HUES6 (cell line): ENCODE measurements at regions not wholly inside any gene's neighbourhood (a gene's known extent, or its start where the extent isn't known, plus 50 kb on each side); places are given as distances from the start of the nearest gene placed in this dataset.

Experiments used
- H3K27ac ChIP-seq: 2 replicates; pipeline ENCODE4 v1.7.0; 2013; ENCODE audit warnings: low read depth, mild to moderate bottlenecking, low read length, inconsistent platforms
- H3K27me3 ChIP-seq: 2 replicates; pipeline ENCODE4 v1.6.1; 2013; ENCODE audit warnings: low read length; ENCODE audit not compliant: control insufficient read depth, insufficient read depth
- H3K36me3 ChIP-seq: 2 replicates; pipeline ENCODE4 v1.6.1; 2013; ENCODE audit warnings: low read length; ENCODE audit not compliant: control insufficient read depth, insufficient read depth
- H3K4me1 ChIP-seq: 2 replicates; pipeline ENCODE4 v1.6.1; 2013; ENCODE audit warnings: low read length; ENCODE audit not compliant: control insufficient read depth, insufficient read depth
- H3K4me3 ChIP-seq: 2 replicates; pipeline ENCODE4 v1.5.1; 2013; ENCODE audit warnings: low read depth, low read length
- H3K9ac ChIP-seq: one replicate; pipeline ENCODE4 v1.6.1; 2013; ENCODE audit warnings: mild to moderate bottlenecking, low read length
- H3K9me3 ChIP-seq: 2 replicates; pipeline ENCODE4 v1.6.1; 2013; ENCODE audit warnings: low read depth, low read length; ENCODE audit not compliant: control insufficient read depth, insufficient read depth

GRCh38 chr13:24629320-24629719 lies 50.9 kb upstream of the ATP12A start:
- Histone ChIP-seq H3K9ac (no peak overlapping the region), H3K4me3 (no peak overlapping the region), H3K36me3 (no peaks in the 10 kb centered on the region), H3K9me3 (no peaks in the 10 kb centered on the region), H3K27me3 (no peaks in the 10 kb centered on the region), H3K4me1 (peaks cover 24% of the 10 kb centered on the region), H3K27ac (no peak overlapping the region)

GRCh38 chr13:24630121-24630520 lies 50.1 kb upstream of the ATP12A start:
- Histone ChIP-seq H3K4me1 (peaks cover 24% of the 10 kb centered on the region), H3K4me3 (no peak overlapping the region), H3K36me3 (no peaks in the 10 kb centered on the region), H3K27me3 (no peaks in the 10 kb centered on the region), H3K9ac (no peak overlapping the region), H3K27ac (no peak overlapping the region), H3K9me3 (no peaks in the 10 kb centered on the region)
